Nephron (organoid): ENCODE measurements at regions not wholly inside any gene's neighbourhood (a gene's known extent, or its start where the extent isn't known, plus 50 kb on each side); places are given as distances from the start of the nearest gene placed in this dataset.
A peak's percentile ranks its signal among the peaks of the same experiment; 100 is the strongest.

Experiments
- H3K27ac Mint-ChIP-seq, 3 experiments: 2 replicates each; pipeline ENCODE4 v1.8.0; 2020; ENCODE audit warnings: mixed read lengths in 3 of 3, mild to moderate bottlenecking in 2 of 3, moderate library complexity in 1 of 3
- H3K27me3 Mint-ChIP-seq: 2 replicates; pipeline ENCODE4 v1.8.0; 2021; ENCODE audit warnings: low read depth, mild to moderate bottlenecking, moderate library complexity, mixed read lengths
- H3K36me3 Mint-ChIP-seq: 2 replicates; pipeline ENCODE4 v1.8.0; 2020; ENCODE audit warnings: low read depth, mixed read lengths
- H3K4me1 Mint-ChIP-seq: 2 replicates; pipeline ENCODE4 v1.8.0; 2020; ENCODE audit warnings: mixed read lengths
- H3K4me3 Mint-ChIP-seq, 3 experiments: 2 replicates each; pipeline ENCODE4 v1.8.0; 2020; ENCODE audit warnings: mild to moderate bottlenecking in 3 of 3, mixed read lengths in 3 of 3, moderate library complexity in 2 of 3
- H3K9me3 Mint-ChIP-seq: 2 replicates; pipeline ENCODE4 v1.8.0; 2020; ENCODE audit warnings: mixed read lengths
- TF ChIP-seq, protein P1 (sequence below), 3 experiments: fragments of 200-600 bp; sonication (generic); IDR thresholded peaks; one replicate each; pipeline ENCODE4 v1.5.0; 2021; ENCODE audit warnings: antibody characterized with exemption in 3 of 3; ENCODE audit not compliant: unreplicated experiment in 3 of 3

DNA sequence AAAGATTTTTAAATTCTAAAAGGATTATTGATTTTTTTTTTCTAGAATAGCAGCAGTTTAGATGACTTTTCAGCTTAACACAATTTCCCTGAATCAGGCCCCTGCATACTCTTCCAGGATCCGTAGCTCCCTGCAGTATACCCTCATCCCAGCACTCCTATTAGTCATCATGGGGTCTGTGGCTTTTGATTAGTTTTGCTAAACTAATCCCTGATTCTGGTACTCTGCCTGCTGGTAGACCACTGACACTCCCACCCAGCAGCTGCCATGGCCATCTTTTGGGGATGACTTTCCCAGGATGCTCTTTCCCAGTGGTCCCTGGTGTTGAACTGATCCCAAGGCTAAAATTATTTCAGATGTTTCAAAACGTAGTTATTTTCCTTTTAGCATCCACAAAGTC lies 802.0 kb downstream of the RAPGEF2 start:
- no peak overlapping the region for H3K4me3 Mint-ChIP-seq
- H3K27ac Mint-ChIP-seq: no peak overlapping the region
- H3K27me3 Mint-ChIP-seq: no peaks in the 10 kb centered on the region
- no peaks in the 10 kb centered on the region for H3K36me3 Mint-ChIP-seq
- H3K4me1 Mint-ChIP-seq: peaks cover 8% of the 10 kb centered on the region
- TF ChIP-seq, protein P1, sequence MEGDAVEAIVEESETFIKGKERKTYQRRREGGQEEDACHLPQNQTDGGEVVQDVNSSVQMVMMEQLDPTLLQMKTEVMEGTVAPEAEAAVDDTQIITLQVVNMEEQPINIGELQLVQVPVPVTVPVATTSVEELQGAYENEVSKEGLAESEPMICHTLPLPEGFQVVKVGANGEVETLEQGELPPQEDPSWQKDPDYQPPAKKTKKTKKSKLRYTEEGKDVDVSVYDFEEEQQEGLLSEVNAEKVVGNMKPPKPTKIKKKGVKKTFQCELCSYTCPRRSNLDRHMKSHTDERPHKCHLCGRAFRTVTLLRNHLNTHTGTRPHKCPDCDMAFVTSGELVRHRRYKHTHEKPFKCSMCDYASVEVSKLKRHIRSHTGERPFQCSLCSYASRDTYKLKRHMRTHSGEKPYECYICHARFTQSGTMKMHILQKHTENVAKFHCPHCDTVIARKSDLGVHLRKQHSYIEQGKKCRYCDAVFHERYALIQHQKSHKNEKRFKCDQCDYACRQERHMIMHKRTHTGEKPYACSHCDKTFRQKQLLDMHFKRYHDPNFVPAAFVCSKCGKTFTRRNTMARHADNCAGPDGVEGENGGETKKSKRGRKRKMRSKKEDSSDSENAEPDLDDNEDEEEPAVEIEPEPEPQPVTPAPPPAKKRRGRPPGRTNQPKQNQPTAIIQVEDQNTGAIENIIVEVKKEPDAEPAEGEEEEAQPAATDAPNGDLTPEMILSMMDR (IDR thresholded peaks at IDR 0.05; ENCODE audit: unreplicated experiment in 3 of 3): no peak
- H3K9me3 Mint-ChIP-seq: no peaks in the 10 kb centered on the region

DNA sequence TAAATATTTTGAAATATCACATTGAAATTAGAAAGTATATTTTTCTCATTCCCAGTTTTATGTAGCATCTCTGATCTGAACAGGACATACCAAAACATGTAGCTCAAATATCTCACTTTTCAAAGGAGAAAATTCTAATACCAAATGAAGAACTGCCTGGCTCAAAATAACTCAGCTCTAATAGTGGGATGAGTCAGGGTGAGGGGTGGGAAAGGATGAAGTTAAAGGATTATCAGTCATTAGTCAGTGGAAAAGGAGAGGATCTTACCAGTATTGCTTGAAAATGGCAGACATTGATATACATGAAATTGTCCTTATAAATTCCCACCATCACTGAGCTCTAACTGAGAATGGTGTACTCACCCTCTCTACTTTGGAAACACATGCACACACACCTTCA lies 803.2 kb downstream of the RAPGEF2 start:
- H3K36me3 Mint-ChIP-seq: no peaks in the 10 kb centered on the region
- H3K27ac Mint-ChIP-seq: no peak overlapping the region

DNA sequence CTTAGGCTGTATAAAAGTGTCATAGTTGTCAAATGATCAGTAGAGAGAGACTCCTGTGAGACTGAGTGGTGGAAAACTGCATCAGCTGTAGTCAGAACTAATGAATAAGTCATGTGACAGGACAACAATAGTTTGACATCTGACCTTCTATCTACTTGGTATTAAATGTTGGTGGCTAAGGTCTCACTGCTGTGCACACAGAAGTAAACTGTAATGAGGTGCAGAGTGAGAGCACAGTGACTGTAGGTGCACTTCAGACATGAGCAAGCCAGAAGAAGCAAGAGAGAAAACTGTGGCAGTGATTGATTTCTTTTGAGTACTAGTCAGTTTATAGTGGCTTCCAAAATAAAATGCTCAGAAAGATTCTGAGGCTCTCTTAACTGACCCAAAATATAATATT lies 803.6 kb downstream of the RAPGEF2 start:
- TF ChIP-seq, protein P1 (IDR thresholded peaks at IDR 0.05; ENCODE audit: unreplicated experiment in 3 of 3): no peak
- Mint-ChIP-seq H3K4me3 (no peak overlapping the region), H3K27ac (no peak overlapping the region), H3K36me3 (no peaks in the 10 kb centered on the region), H3K4me1 (peaks cover 13% of the 10 kb centered on the region), H3K27me3 (no peaks in the 10 kb centered on the region), H3K9me3 (no peaks in the 10 kb centered on the region)

More for the DNA sequence above, 803.2 kb downstream of the RAPGEF2 start:
- Mint-ChIP-seq H3K9me3 (no peaks in the 10 kb centered on the region), H3K4me1 (peaks cover 13% of the 10 kb centered on the region), H3K4me3 (no peak overlapping the region), H3K27me3 (no peaks in the 10 kb centered on the region)
- TF ChIP-seq, protein P1 (IDR thresholded peaks at IDR 0.05; ENCODE audit: unreplicated experiment in 3 of 3): no peak

DNA sequence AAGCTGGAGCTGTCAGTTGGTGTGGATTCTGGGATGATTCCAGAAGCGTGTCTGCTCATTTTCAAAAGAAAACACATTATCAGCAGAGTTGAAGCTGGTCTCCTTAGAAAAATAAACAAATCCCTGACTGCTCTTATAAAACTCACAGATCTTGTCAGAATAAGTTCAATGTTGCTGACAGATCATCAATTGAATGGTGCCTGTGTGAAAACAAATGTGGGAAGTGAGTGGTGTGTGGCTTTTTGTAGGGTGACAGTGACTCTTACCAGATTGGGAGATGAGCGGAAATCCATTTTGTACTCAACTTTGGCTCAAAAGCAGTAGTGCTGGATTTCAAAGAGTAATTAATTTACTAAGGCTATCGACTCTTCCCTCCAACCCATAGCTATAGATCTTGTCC lies 807.8 kb downstream of the RAPGEF2 start:
- no peaks in the 10 kb centered on the region for H3K36me3 Mint-ChIP-seq
- H3K27ac Mint-ChIP-seq: peak overlapping the region; percentile 11 to 72 (median 58)
- peaks cover under 1% of the 10 kb centered on the region for H3K27me3 Mint-ChIP-seq
- TF ChIP-seq, protein P1 (IDR thresholded peaks at IDR 0.05; ENCODE audit: unreplicated experiment in 3 of 3): no peak
- H3K4me1 Mint-ChIP-seq: peaks cover 7% of the 10 kb centered on the region
- H3K9me3 Mint-ChIP-seq: no peaks in the 10 kb centered on the region
- no peak overlapping the region for H3K4me3 Mint-ChIP-seq

DNA sequence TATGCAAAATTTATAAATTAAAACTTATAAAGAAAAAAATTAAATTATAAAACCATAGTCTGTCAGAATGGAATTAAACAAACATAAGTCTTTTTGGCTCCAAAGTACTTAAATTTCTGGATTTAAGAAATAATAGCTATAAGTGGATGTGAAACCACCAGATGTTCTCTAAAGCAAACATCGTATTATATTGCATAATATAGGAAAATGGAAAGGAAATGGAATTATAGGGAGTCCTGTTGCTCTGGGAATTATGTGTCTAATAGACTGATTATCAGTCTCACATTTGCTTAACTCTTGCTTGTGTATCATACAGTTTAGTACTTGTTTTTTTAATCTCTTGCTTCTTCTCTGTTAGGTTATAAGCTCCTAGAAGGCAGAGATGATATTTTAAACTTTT lies 819.2 kb downstream of the RAPGEF2 start:
- no peaks in the 10 kb centered on the region for H3K36me3 Mint-ChIP-seq
- no peak overlapping the region for H3K27ac Mint-ChIP-seq
- H3K9me3 Mint-ChIP-seq: peaks cover 22% of the 10 kb centered on the region
- H3K27me3 Mint-ChIP-seq: no peaks in the 10 kb centered on the region
- peaks cover 1% of the 10 kb centered on the region for H3K4me1 Mint-ChIP-seq
- H3K4me3 Mint-ChIP-seq: no peak overlapping the region
- TF ChIP-seq, protein P1 (IDR thresholded peaks at IDR 0.05; ENCODE audit: unreplicated experiment in 3 of 3): no peak

DNA sequence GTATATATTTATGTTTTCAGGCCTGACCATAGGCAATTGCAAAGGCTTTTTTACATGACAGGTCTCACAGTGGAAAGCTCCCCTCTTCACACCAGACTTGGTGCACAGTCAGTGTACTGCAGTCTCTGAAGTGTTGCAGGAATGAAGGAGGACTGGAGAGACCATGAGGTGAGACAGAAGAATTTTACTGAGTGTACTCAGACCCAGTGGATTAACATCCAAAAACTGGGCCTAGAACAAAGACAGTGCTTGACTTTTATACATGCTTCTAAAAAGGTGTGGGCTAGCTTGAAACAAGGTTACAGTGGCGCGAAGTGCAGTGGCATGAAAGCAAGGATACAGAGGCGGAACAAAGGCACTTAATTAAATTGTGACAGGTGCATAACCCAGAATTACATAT lies 822.9 kb downstream of the RAPGEF2 start:
- Mint-ChIP-seq H3K4me1 (no peaks in the 10 kb centered on the region), H3K36me3 (no peaks in the 10 kb centered on the region), H3K4me3 (no peak overlapping the region), H3K9me3 (peaks cover 39% of the 10 kb centered on the region), H3K27me3 (no peaks in the 10 kb centered on the region), H3K27ac (no peak overlapping the region)
- TF ChIP-seq, protein P1 (IDR thresholded peaks at IDR 0.05; ENCODE audit: unreplicated experiment in 3 of 3): no peak
